ENCODE measurements at regions not wholly inside any gene's neighbourhood (a gene's known extent, or its start where the extent isn't known, plus 50 kb on each side); places are given as distances from the start of the nearest gene placed in this dataset.
A peak's percentile ranks its signal among the peaks of the same experiment; 100 is the strongest.

DNA sequence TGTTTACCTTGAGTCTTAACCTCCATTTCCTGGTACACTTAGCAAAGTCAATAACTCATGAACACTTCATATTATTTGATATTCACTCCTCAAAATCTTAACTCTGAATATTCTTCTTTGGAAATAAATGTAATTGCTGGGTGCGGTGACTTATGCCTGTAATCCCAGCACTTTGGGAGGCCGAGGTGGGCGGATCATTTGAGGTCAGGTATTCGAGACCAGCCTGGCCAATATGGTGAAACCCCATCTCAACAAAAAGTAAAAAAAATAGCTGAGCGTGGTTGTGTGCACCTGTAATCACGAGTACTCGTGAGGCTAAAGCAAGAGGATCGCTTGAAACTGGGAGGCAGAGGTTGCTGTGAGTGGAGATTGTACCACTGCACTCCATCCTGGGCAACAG, 201.3 kb upstream of the DSEL start:
- DNase-seq: no peak

DNA sequence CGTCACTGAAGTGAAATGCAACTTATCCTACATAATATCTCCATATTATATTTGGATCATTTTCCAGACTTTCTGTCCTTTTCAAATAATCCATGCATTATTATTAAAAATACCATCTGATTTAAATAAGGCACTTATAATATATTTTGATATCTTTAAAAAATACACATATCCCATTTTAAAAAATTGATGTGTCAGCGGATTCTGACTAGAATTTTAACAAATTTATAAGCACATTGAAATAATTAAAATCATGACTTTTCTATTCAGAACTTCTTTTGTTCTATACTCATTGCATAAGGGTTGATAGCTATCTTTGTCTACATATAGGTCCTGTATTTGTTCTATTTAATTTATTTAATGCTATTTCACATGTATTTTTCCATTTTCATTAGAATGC, 199.0 kb upstream of the DSEL start:
- no peak for DNase-seq

DNA sequence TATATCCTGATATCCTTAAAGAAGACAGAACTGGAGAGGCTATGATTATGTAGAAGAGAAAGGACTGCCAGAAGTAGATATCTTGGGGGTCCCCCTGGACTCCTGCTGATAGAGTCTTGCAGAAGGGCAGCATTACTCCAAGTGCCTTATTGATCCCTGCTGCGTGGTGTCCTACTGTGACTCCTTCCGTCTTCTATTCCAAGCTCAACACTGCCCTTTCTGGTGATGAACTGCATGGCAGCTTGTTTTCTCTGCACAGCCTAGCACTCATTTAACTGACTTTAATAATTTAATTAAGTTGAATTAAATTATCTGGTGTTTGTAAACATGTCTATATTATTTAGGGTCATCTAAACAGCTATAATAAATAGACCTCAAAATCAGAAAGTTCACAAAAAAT, 194.1 kb upstream of the DSEL start:
- DNase-seq: peak; percentile 1

DNA sequence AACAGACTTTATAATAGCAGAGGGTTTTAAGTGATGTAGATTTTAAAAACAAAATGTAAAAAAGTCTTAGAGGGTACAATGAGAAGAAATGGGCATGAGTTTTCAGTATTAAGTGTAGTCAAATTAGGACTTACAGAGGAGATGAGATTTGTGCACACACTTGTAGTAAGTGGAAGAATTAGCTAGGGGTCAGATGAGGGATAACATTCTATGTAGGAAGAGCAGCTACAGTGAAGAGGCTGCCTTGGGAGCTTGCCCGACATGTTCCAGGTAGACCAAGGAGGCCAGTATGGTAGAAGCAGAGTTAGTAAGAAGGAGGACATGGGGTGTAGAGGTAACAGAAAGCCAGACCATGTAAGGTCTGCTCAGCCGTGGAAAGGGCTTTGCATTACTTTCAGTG, 189.2 kb upstream of the DSEL start:
- DNase-seq: no peak

DNA sequence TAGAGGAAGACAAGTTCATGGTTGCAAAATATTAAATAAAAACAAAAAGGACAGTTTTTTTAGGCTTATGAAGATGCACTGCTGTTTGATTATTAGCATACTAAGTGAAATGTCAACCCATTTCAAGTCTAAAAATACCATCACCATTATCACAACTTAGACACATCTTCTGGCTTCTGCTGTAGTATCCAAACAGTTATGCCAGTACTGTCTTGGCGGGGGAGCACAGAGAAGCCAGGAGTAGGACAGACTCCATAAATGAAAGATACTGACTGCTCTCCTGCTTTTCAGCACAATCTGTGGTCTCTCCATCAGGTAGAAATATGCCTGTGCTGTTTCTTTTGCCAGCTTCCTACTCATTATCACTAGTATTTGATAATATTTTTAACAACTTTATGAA, 179.2 kb upstream of the DSEL start:
- no peak for DNase-seq

DNA sequence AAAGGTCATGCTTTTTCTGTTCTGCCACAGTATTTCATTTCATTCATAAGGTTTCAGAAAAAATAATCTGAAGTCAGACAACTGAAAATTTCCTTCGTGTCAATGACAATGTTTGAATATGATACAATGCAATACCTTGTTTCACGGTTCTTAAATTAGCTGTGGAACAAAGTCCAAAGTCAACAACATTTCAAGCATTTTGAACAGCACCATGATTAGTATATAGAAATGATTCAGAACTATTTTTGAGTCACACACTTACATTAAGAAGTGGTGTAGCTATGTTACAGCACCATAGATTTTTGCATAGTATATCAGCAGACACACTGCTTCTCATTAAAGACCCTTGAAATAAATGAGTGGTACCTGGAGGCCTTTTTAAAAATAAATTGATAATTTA, 178.3 kb upstream of the DSEL start:
- DNase-seq: no peak

DNA sequence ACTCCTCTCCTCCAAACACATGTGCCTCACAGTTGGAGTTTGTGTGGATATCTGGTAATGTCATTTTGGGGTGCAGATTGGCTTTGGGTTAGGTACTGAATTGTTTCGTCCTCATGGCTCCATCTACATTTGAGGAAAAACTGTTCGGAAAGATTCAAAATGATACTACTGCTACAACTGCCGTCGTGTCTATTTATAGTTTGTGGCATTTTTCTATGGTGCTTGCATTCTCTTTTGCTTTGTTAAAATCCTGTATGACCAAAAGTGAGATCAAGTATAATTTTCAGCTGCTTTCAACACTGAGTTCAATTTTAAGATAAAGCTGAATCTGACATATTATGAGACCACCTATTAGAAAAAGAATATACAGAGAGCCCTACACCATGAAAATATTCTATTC, 176.3 kb upstream of the DSEL start:
- no peak for DNase-seq

DNA sequence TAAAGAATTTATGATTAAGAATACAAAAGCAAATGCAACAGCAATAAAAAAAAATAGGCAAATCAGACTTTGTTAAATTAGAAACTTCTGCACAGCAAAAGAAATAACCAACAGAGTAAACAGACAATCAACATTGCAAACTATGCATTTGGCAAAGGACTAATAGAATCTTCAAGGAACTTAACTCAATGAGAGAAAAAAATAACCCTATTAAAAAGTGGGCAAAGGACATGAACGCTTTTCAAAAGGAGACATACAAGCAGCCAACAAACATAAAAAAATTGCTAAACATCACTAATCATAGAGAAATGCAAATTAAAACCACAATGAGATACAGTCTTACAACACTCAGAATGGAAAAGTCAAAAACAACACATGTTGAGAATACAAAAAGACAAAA, 166.0 kb upstream of the DSEL start:
- DNase-seq: no peak

DNA sequence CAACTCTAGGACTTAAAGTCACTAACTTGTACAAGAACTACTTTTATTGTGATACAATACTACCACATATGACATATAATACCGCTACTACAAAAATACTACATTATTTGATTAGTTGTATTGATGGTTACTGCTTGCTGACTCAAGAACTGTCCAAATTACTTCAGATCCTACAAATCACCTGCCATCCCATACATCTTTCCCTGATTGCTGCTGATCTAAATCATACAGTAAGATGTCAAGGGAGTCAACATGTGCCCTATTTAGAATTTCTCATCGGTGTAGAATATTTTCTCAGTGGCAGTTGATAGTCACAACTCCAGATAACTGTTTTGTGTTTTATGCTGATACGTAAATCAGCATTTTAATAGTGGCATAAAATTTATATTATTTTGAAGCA, 161.0 kb upstream of the DSEL start:
- no peak for DNase-seq

DNA sequence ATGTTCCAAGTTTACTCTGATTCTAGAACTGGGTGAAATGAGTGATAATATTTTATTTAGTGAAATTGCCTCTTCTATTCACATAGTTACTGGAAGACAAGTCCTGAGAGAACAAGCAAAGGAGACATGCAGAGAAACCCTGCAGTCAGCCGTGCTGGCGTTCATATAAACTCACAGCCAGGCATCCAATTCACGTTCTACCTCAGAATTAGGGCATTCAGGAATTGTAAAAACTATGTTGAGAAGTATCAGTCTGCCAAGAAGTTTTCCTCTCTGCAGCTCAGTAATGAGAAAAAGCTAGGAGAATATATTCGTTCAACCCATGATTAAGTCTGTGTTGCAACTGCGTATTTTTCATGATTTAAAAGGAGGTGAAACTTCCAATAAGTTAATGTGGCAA, 156.2 kb upstream of the DSEL start:
- no peak for DNase-seq

DNA sequence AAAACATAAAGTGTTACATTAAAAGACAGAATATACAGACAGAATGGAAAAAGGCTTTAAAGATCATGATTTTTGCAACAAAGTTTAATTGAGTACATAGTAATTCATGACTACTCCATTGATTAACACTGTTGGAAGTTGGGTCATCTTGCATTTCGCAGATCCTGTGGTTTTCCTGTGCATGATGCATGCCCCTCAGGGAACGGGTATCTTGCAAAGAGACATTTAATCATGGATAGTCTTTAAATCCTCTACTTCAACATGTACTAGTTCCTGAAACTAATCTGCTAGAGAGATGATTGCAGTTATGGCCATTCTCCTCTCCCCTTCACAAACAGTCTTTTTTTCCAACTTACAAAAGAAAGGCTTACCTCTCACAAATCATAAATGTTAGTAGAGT, 155.6 kb upstream of the DSEL start:
- DNase-seq: no peak

DNA sequence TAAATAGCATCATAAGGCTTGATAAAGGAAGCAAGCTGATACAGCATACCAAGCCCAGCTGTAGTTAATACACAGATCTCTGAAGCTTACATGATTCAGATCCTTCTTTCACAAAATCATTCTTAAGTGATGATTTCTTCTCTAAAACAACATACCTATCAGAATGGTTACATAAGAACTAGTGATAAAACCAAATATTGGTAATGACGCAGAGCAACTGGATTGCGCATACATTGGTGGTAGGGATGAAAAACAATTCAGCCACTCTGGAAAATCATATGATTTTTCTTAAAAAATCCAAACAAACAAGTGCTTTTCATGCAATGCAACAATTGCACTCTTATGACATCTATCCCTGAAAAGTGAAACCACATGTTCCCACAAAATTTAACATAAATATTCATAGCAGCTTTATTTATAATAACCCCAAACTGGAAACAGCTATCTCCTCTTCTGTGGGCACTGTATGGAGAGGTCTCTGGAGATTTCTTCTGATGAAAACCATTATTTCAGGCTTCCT, 153.6 kb upstream of the DSEL start:
- no peak for DNase-seq

DNA sequence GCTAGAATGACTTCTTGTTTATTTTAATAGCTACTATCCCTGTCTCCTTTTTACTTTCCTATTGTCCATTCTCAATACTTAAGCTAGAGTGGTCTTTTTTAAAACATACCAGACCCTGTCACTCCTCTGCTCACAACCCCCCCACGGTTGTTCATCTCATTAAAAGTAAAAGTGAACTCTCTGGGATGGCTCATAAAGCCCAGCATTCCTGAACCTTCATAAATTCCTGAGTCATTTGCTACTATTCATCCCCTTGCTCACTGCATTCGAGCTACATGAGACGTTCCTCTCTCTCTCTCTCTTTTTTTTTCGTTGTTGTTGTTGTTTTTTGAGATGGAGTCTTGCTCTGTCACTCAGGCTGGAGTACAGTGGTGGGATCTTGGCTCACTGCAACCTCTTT, 148.7 kb upstream of the DSEL start:
- DNase-seq: no peak

DNA sequence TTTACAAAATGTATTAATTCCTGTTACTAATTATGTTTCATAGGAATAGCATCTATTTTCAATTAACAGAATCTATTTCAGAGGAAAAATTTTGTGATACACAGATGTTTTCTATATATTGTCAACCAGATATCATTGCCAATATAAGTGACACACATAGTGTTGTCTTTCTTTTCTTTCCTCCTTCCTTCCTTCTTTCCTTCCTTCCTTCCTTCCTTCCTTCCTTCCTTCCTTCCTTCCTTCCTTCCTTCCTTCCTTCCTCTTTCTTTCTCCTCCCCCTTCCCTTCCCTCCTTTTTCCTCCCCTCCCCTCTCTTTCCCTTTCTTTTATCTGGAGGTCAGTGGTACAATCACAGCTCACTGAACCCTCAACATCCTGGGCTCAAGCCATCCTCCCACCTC, 146.5 kb upstream of the DSEL start:
- DNase-seq: no peak

DNA sequence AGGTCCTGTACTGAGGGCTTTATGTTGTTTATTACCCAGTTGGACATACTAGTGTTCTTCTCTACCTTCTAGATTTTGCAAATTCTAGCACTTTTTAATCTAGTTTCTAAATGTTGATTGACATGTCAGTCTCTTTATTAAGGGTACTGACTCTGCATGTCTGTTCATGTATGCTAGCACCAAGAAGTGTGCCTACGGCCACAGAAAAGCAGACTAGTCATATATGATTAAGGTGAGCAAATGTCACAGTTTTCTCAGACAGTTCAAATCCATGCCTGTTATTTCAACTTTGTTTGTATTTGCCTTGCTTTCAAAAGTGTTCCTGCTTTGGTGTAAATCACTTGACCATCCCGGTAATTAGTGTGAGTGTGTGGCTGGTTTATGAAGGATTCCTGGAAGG, 145.0 kb upstream of the DSEL start:
- no peak for DNase-seq

DNA sequence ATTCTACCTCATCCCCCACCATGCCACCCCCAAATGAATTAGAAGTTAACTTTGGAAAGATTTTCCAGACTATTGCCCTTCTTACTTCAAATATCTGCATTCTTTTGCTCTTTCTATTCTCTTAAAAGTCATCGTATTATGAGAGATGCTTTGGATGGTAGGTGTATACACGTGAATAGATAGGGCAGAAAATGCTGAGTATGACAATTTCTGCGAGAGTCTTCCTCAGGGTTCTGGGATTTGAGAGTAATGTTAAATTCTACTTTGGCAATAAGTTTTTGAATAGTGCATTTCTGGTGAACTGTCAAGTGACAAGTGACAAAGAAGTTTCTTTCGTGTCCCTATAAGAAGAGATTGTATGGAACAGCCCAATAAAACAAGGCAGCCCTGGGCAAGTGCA, 137.6 kb upstream of the DSEL start:
- DNase-seq: no peak

DNA sequence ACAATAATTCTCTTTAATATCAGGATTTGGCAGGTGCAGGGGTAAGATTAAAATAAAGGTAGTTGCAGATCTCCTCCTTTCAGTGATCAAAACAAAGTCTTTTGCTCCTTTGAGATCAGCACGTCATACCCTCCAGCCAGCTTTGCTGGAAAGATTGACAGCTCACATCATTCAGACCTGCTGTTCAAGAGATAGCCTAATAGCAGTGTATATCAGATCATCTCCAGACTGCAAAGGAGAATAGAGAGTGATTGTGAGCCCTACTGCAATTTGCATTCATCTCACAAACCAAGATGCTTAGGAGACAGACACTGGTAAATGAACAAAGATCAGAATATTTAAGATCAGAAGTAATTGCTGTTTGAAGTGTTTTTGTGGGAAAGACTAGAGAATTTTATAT, 135.8 kb upstream of the DSEL start:
- no peak for DNase-seq

DNA sequence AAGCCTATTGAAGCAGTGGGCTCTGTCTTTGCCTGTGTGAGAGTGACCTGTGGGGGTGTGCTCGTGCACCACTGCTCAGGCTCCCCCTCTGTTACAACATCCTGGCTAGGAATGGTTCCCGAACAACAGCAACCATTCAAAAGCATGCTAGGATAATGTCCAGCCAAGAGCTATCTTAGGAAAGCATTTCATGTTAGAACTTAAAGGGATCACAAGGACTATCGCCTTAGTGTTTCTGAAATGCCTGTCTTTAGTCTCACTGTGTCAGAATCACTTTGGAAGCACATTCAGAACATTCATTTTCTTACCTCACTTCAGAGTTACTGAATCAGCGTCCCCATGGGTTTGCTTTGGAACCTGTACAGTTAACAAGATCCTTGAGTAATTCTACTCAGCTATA, 134.9 kb upstream of the DSEL start:
- no peak for DNase-seq

DNA sequence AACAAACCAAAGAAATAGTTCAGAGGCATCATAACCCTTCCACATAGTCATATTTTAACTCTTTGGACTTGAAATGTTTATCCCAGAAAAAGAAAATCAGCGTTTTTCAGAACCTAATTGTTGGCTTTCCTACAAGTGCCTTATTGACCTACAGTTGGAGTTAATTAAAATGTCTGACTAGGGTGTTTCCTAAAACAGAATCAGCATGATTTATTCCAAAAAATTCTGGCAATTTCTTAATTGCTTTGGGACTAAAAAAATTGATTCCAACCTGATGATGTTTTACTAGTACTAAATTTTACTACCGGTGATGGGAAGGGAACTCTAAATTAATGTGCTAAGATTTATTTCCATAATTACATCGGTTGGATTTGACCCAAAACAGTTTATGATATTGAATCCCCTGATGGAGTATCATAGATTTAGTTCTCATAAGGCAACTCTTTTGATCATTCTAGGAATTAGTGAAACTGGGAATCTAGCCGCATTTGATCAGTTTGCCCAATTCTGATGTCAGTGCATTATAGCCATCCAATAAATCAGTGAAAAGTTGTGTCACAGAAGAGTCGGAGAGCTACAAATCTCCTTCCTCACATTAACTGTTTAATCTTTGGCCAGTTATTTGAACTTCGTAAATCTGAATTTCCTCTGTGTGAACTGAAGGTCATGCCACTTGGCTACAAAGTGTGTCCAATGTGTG, 134.3 kb upstream of the DSEL start:
- DNase-seq: no peak

DNA sequence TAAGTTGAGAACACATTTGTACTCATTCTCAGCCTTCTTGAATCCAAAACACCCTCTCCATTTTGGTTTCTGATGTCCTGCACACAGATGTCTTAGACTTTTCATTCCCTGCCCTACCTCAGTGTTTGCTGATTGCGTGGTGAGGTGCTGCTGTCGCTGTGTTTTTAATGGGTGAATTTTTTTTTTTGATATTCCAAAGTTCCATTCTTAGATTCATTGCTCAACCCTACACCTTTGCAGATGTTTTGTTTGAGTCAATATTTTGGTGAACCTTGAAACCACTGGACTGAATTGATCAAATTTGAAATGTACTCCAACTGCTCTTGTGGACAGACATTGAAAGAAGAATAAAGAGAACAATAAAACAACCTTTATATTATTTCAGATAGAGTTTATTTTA, 130.4 kb upstream of the DSEL start:
- no peak for DNase-seq

DNA sequence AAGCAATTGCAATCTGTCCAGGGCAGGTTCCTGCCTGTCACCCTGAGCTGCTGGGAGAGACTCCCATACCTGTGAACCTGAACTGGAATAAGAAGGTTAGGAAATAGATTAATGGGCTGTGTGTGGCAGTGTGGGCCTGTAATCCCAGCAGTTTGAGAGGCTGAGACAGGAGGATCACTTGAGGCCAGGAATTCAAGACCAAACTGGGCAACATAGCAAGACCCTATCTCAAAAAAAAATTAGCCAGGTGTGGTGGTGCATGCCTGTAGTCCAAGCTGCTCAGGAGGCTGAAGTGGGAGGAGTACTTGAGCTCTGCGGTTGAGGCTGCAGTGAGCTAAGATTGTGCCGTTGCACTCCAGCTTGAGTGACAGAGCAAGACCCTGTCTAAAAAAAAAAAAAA, 127.7 kb upstream of the DSEL start:
- no peak for DNase-seq

DNA sequence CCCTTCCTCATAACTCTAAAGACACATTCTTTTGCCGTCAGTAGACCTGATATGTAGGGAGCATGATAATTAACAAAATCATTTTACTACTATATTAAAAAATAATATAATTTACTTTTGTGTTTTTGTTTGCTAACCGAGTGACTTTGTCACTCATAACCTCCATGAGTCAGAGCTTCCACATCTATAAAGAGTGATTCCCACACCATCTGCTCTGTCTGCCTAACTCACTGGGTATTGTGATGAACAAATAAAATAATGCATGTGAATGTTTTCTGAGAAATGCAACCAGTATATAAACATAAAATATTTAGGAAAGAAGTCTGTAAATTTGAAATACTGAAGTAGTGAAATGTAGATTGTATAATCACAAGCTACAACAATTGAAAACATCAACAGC, 123.4 kb upstream of the DSEL start:
- DNase-seq: no peak

DNA sequence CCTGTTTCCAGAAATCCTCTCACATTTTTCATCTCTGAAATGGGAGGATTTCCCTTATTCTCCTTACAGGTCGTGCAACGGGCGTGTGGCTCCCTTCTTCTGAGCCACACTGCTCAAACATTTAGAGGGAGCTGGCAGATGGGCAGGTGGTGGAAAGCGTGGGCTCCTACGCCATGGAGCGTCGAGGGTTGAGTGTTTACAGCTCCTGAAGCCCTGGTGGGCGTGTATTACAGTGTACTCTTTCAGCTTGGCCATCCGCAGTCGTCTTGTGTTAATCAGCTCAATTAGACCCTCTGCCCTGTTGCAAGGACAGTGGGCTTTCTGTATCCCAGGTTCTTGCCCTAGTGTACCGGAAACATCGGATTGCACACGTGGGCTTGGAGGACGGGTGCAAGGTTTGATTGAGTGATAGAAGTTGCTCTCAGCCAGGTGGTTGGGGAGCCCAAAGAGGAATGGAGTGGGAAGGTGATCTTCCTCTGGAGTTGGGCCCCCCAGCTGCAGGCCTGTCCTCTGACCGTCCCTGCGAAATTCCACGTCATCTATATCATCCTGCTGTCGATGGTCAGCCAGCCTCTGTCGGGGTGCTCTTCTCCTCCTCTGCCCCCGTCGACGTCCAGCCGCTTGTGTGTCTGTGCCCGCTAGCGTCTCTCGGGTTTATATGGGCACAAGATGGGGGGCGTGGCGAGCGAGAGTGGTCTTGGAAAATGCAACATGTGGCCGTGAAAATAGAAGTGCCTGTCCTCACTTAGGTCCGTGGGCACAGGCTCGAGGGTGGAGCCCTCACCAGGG, 120.3 kb upstream of the DSEL start:
- DNase-seq: no peak

DNA sequence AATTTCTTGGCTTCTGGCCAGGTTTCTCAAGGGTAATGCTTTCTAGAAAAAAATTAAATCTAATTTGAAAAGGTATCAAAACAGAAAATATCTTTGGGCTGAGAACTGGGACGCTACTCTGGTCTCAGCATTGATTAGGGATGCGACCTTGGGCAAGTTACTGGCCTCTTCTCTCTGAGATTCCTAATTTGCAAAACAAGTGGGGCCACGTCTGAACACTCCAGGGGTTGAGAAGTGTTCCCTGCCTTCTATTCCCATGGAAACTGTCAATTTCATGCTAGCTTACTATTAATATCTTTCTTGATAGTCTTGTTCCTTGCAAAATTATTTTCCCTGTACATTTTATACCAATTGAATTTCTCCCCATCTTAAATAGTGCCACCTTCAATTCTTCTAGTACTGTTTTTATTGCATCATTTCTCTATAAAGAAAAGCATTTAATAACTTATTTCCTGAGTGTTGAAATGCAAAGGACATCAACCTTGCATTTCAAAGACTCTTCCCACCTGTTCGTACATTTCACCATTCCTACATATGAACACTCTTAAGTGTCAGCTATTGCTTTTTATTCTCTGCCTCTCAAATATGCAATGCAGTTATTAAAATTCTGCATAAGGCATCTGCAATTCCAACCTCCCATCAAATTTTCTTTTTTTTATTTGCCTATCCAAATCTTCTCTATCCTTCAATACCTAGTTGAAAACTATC, 118.3 kb upstream of the DSEL start:
- no peak for DNase-seq
